K562 (cell line): ENCODE measurements at regions not wholly inside any gene's neighbourhood (a gene's known extent, or its start where the extent isn't known, plus 50 kb on each side); places are given as distances from the start of the nearest gene placed in this dataset.

Experiments
- ATAC-seq: fragments of 200-7000 bp; cut with Tn5 transposase; 3 replicates; pipeline ENCODE4 v1.9.1; 2020; ENCODE audit warnings: moderate library complexity
- BruUV-seq: library from RNA; stranded (reverse); fragments of 400-500 nt; replicated peaks from 2 replicates; lab custom pipeline; 2021; lab: Mats Ljungman, UMichigan
- CTCF ChIA-PET: fragments of 300-600 bp; formaldehyde crosslinking; extraction: SDS; loops from one replicate; lab custom pipeline; 2021; ENCODE audit warnings: low intra/inter-chr PET ratio; lab: Yijun Ruan, JAX
- POLR2A ChIA-PET: fragments of 300-600, 350-650 bp; sonication (Branson Sonifier 250); formaldehyde crosslinking; extraction: SDS; loops from one replicate; lab custom pipeline; 2021; ENCODE audit warnings: antibody characterized with exemption, inconsistent platforms; lab: Yijun Ruan, JAX
- DNase-seq, 4 experiments: peaks; one replicate each; pipeline versions ENCODE4 v3.0.0 to v3.0.0-alpha.2; 2011 to 2018; ENCODE audit warnings: low spot score in 3 of 4, mixed read lengths in 3 of 4; ENCODE audit errors: extremely low read depth in 1 of 4
- FAIRE-seq: peaks from 2 replicates; lab custom pipeline; 2011; peaks lifted over from hg19 to GRCh38; lab: Jason Lieb, UNC
- H2AFZ ChIP-seq: 2 replicates; pipeline ENCODE4 v1.6.0; 2011; ENCODE audit warnings: low read depth, low read length, control low read depth, inconsistent platforms
- H3K27ac ChIP-seq: fragments of 200-600 bp; 3 replicates; pipeline ENCODE4 v1.8.0; 2011; ENCODE audit warnings: low read depth, mild to moderate bottlenecking, control low read depth, inconsistent platforms, low read length, moderate library complexity, mixed read lengths; ENCODE audit errors: extremely low read depth
- H3K27me3 ChIP-seq, 2 experiments: fragments of 300-600 bp in 1 of 2; 2 replicates in 1 of 2; 3 replicates in 1 of 2; pipeline versions ENCODE4 v1.6.0 to v1.8.0; 2011; ENCODE audit warnings: inconsistent platforms in 2 of 2, low read length in 2 of 2, mild to moderate bottlenecking in 1 of 2, mixed read lengths in 1 of 2, moderate library complexity in 1 of 2; ENCODE audit not compliant: control insufficient read depth in 2 of 2, insufficient read depth in 2 of 2
- H3K36me3 ChIP-seq: fragments of 300-600 bp; 3 replicates; pipeline ENCODE4 v1.8.0; 2011; ENCODE audit warnings: mild to moderate bottlenecking, low read length, inconsistent platforms; ENCODE audit not compliant: control insufficient read depth, insufficient read depth
- H3K4me1 ChIP-seq, 2 experiments: fragments of 200-600 bp in 1 of 2; replicated peaks in 1 of 2; 2 replicates in 1 of 2; 3 replicates in 1 of 2; pipeline versions ENCODE4 v1.5.1 to v1.8.0; 2011; ENCODE audit warnings: inconsistent platforms in 2 of 2, low read length in 2 of 2, mild to moderate bottlenecking in 1 of 2, mixed read lengths in 1 of 2, moderate library complexity in 1 of 2; ENCODE audit not compliant: control insufficient read depth in 2 of 2, insufficient read depth in 2 of 2
- H3K4me2 ChIP-seq: 2 replicates; pipeline ENCODE4 v1.6.1; 2011; ENCODE audit warnings: low read length, control low read depth, inconsistent platforms, mixed read lengths; ENCODE audit not compliant: insufficient read depth
- H3K4me3 ChIP-seq: fragments of 200-600 bp; sonication (generic), shearing (Covaris generic); 2 replicates; pipeline ENCODE4 v1.5.1; 2016; ENCODE audit warnings: control low read depth, inconsistent platforms
- H3K79me2 ChIP-seq: fragments of 200-600 bp; 3 replicates; pipeline ENCODE4 v1.8.0; 2011; ENCODE audit warnings: low read length, inconsistent platforms; ENCODE audit not compliant: control insufficient read depth, insufficient read depth
- H3K9ac ChIP-seq, 2 experiments: 2 replicates each; pipeline versions ENCODE4 v1.6.0 to v1.6.1; 2011; ENCODE audit warnings: low read depth in 2 of 2, low read length in 2 of 2, control low read depth in 1 of 2, inconsistent platforms in 1 of 2, mild to moderate bottlenecking in 1 of 2, mixed read lengths in 1 of 2; ENCODE audit not compliant: insufficient read depth in 1 of 2
- H3K9me1 ChIP-seq: one replicate; pipeline ENCODE4 v1.6.0; 2011; ENCODE audit warnings: inconsistent platforms, mild to moderate bottlenecking, low read length, moderate library complexity; ENCODE audit not compliant: control insufficient read depth, insufficient read depth
- H3K9me3 ChIP-seq: replicated peaks from 2 replicates; pipeline ENCODE4 v1.5.1; 2011; ENCODE audit warnings: low read depth, low read length, inconsistent platforms; ENCODE audit not compliant: control insufficient read depth, insufficient read depth
- H4K20me1 ChIP-seq: replicated peaks from 2 replicates; pipeline ENCODE4 v1.6.1; 2011; ENCODE audit warnings: low read length, inconsistent platforms, mixed read lengths; ENCODE audit not compliant: control insufficient read depth, insufficient read depth
- CHD1 ChIP-seq: fragments of 200-600 bp; sonication (generic); IDR thresholded peaks from one replicate; pipeline ENCODE4 v1.6.1; 2012; ENCODE audit warnings: mild to moderate bottlenecking, moderate library complexity, low read length, inconsistent platforms
- HDAC1 ChIP-seq, 2 experiments: fragments of 450-650 bp; IDR thresholded peaks; 2 replicates each; pipeline ENCODE4 v1.6.1; 2016 to 2017; ENCODE audit warnings: inconsistent platforms in 1 of 2, mild to moderate bottlenecking in 1 of 2, moderate library complexity in 1 of 2
- OTX1 ChIP-seq: fragments of 450-650 bp; formaldehyde crosslinking; IDR thresholded peaks from 2 replicates; pipeline ENCODE4 v1.4.0; 2022; ENCODE audit warnings: mild to moderate bottlenecking
- SMAD1 ChIP-seq: fragments of 150-350 bp; IDR thresholded peaks from 2 replicates; pipeline ENCODE4 v1.6.1; 2014; ENCODE audit warnings: low read length, low read depth; ENCODE audit not compliant: partially characterized antibody
- SRSF1 ChIP-seq: fragments of 200-400 bp; formaldehyde crosslinking; IDR thresholded peaks from 2 replicates; pipeline ENCODE4 v1.6.1; 2017; ENCODE audit warnings: mild to moderate bottlenecking, low read depth, low read length, moderate library complexity
- TAF1 ChIP-seq: IDR thresholded peaks from 2 replicates; pipeline ENCODE4 v1.6.1; 2011; ENCODE audit warnings: mild to moderate bottlenecking, low read length, moderate library complexity; ENCODE audit not compliant: insufficient read depth, control insufficient read depth, severe bottlenecking; ENCODE audit errors: extremely low read depth
- TARDBP ChIP-seq: fragments of 450-650 bp; IDR thresholded peaks from 2 replicates; pipeline ENCODE4 v1.6.1; 2016
- ZNF134 ChIP-seq: fragments of 250-450 bp; sonication (Bioruptor Pico); conservative IDR thresholded peaks from 2 replicates; pipeline ENCODE4 v1.4.0; 2020
- whole genome bisulfite sequencing: fragments of 100-300 bp; shearing (Covaris generic); methylation state at CpG from one replicate; pipeline ENCODE4 v1.1.6; 2016; ENCODE audit warnings: low coverage, mixed read lengths; ENCODE audit not compliant: insufficient coverage; ENCODE audit errors: missing lambda C conversion rate; 5-methylcytosine and 5-hydroxymethylcytosine counted together
- in situ Hi-C: fragments of 300-500 bp; cut with MboI; formaldehyde crosslinking; loops from 4 replicates; pipeline ENCODE4 v1.15.0; 2018; ENCODE audit warnings: inconsistent platforms, mixed read lengths
- intact Hi-C: fragments of 100-400 bp; cut with micrococcal nuclease; formaldehyde crosslinking; loops from 2 replicates; pipeline ENCODE4 v1.14.2; 2022
- TF ChIP-seq, protein P1 (sequence below), 2 experiments: fragments of 450-650 bp in 1 of 2; sonication (generic) in 1 of 2; formaldehyde crosslinking in 1 of 2; IDR thresholded peaks in 1 of 2; conservative IDR thresholded peaks in 1 of 2; 2 replicates each; pipeline versions ENCODE4 v1.6.1 to v1.8.1; 2016 to 2023; ENCODE audit warnings: mild to moderate bottlenecking in 2 of 2, moderate library complexity in 2 of 2, inconsistent platforms in 1 of 2, missing genetic modification reagents in 1 of 2
- TF ChIP-seq, protein P2 (sequence below): sonication (generic); formaldehyde crosslinking; IDR thresholded peaks from 2 replicates; pipeline ENCODE4 v1.8.1; 2023; ENCODE audit warnings: mild to moderate bottlenecking, missing genetic modification reagents
- TF ChIP-seq, protein P3 (sequence below): sonication (generic); formaldehyde crosslinking; IDR thresholded peaks from 2 replicates; pipeline ENCODE4 v1.8.0; 2022; ENCODE audit warnings: mild to moderate bottlenecking, missing genetic modification reagents, borderline replicate concordance

DNA sequence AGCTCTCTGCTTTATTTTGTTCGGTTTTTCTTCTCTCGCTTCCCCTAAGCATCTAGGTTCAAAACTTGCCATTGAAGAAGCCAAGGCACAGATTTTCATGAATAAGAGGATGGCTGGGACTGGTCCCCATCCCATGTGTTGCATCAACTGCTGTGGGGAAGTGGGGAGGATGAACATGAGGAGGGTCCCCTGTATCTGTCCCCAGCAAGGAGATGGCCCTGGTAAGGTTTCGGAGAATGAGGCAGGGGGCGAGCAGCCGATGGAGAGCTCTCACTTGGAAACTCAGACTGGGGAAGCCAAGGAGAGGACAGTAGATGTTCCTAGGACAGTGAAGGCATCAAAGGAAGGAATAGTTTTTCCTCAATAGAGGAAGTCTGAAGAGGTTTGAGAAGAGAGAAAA lies 142.0 kb upstream of the ATP2B2 start:
- FAIRE-seq = no peak
- in situ Hi-C loops = no loop called here
- H3K9me3 ChIP-seq = no peaks in the 10 kb centered on the region
- BruUV-seq = no TSS peak
- intact Hi-C loops = no loop called here
- ATAC-seq = no peak
- no peak overlapping the region for H2AFZ ChIP-seq
- H3K4me2 ChIP-seq = no peak overlapping the region
- ChIA-PET POLR2A (interaction anchor here (0.6 kb wide), 1 partner anchor 24 kb away, joined by 3 read pairs; no protein-coding TSS in a partner anchor), CTCF (no interaction called here)
- no peaks in the 10 kb centered on the region for H3K27me3 ChIP-seq
- TF ChIP-seq, protein P1, sequence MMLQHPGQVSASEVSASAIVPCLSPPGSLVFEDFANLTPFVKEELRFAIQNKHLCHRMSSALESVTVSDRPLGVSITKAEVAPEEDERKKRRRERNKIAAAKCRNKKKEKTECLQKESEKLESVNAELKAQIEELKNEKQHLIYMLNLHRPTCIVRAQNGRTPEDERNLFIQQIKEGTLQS (IDR thresholded peaks at IDR 0.05) = no peak
- TF ChIP-seq, protein P1 (CRISPR knock-in tag; conservative IDR thresholded peaks at IDR 0.05) = no peak
- TF ChIP-seq SMAD1 (no peak), HDAC1 (IDR thresholded peaks at IDR 0.05) (no peak), TAF1 (no peak), TARDBP (no peak), OTX1 (CRISPR knock-in tag) (no peak), CHD1 (no peak), ZNF134 (no peak), SRSF1 (no peak)
- TF ChIP-seq, protein P2, sequence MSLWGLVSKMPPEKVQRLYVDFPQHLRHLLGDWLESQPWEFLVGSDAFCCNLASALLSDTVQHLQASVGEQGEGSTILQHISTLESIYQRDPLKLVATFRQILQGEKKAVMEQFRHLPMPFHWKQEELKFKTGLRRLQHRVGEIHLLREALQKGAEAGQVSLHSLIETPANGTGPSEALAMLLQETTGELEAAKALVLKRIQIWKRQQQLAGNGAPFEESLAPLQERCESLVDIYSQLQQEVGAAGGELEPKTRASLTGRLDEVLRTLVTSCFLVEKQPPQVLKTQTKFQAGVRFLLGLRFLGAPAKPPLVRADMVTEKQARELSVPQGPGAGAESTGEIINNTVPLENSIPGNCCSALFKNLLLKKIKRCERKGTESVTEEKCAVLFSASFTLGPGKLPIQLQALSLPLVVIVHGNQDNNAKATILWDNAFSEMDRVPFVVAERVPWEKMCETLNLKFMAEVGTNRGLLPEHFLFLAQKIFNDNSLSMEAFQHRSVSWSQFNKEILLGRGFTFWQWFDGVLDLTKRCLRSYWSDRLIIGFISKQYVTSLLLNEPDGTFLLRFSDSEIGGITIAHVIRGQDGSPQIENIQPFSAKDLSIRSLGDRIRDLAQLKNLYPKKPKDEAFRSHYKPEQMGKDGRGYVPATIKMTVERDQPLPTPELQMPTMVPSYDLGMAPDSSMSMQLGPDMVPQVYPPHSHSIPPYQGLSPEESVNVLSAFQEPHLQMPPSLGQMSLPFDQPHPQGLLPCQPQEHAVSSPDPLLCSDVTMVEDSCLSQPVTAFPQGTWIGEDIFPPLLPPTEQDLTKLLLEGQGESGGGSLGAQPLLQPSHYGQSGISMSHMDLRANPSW (CRISPR knock-in tag) = no peak
- TF ChIP-seq, protein P3, sequence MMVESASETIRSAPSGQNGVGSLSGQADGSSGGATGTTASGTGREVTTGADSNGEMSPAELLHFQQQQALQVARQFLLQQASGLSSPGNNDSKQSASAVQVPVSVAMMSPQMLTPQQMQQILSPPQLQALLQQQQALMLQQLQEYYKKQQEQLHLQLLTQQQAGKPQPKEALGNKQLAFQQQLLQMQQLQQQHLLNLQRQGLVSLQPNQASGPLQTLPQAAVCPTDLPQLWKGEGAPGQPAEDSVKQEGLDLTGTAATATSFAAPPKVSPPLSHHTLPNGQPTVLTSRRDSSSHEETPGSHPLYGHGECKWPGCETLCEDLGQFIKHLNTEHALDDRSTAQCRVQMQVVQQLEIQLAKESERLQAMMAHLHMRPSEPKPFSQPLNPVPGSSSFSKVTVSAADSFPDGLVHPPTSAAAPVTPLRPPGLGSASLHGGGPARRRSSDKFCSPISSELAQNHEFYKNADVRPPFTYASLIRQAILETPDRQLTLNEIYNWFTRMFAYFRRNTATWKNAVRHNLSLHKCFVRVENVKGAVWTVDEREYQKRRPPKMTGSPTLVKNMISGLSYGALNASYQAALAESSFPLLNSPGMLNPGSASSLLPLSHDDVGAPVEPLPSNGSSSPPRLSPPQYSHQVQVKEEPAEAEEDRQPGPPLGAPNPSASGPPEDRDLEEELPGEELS (CRISPR knock-in tag) = no peak
- no peak for DNase-seq
- no peak overlapping the region for H3K4me3 ChIP-seq
- H3K36me3 ChIP-seq = no peaks in the 10 kb centered on the region
- no peaks in the 10 kb centered on the region for H3K79me2 ChIP-seq
- no peak overlapping the region for H3K9ac ChIP-seq
- H3K9me1 ChIP-seq = no peaks in the 10 kb centered on the region
- no peaks in the 10 kb centered on the region for H4K20me1 ChIP-seq
- no peaks in the 10 kb centered on the region for H3K4me1 ChIP-seq
- 4% methylated on average over 5 of the region's 5 CpGs for WGBS
- H3K27ac ChIP-seq = no peak overlapping the region
